Body of pancreas (tissue), 4 donors: ENCODE measurements at regions not wholly inside any gene's neighbourhood (a gene's known extent, or its start where the extent isn't known, plus 50 kb on each side); places are given as distances from the start of the nearest gene placed in this dataset.

Experiments
- CTCF ChIP-seq, 7 experiments: fragments of 450-650 bp in 4 of 7; fragments of 200-600 bp in 3 of 7; sonication (generic) in 3 of 7; IDR thresholded peaks; one replicate each; pipeline ENCODE4 v1.5.1; 2016 to 2019; ENCODE audit warnings: antibody characterized with exemption in 7 of 7
- POLR2A ChIP-seq, 3 donors: fragments of 450-650 bp; IDR thresholded peaks; one replicate each; pipeline ENCODE4 v1.6.1; 2016; ENCODE audit warnings: antibody characterized with exemption in 3 of 3, mild to moderate bottlenecking in 2 of 3

GRCh38 chr14:76584271-76584702 lies 177.0 kb upstream of the VASH1 start:
- TF ChIP-seq CTCF (IDR thresholded peaks at IDR 0.05) (no peak), POLR2A (IDR thresholded peaks at IDR 0.05) (no peak)
